PC-3 (cell line): ENCODE measurements at regions not wholly inside any gene's neighbourhood (a gene's known extent, or its start where the extent isn't known, plus 50 kb on each side); places are given as distances from the start of the nearest gene placed in this dataset.

Experiments used
- ATAC-seq: fragments of 200-7000 bp; cut with Tn5 transposase; 2 replicates; pipeline ENCODE4 v1.9.1; 2020; ENCODE audit warnings: mild to moderate bottlenecking, moderate library complexity
- BruUV-seq: library from RNA; stranded (reverse); fragments of 400-500 nt; replicated peaks from 2 replicates; lab custom pipeline; 2021; lab: Mats Ljungman, UMichigan
- CTCF ChIA-PET: fragments of 300-600 bp; sonication (Branson Sonifier 250); formaldehyde crosslinking; loops from one replicate; lab custom pipeline; 2022; ENCODE audit warnings: antibody characterized with exemption; lab: Charles Lee
- POLR2A ChIA-PET: fragments of 300-600 bp; sonication (Branson Sonifier 250); formaldehyde crosslinking; loops from one replicate; lab custom pipeline; 2022; ENCODE audit warnings: antibody characterized with exemption; ENCODE audit not compliant: unreplicated experiment; lab: Charles Lee
- DNase-seq: peaks from one replicate; pipeline ENCODE4 v3.0.0-alpha.2; 2015
- H2AFZ ChIP-seq: fragments of 300-600 bp; sonication (generic); 2 replicates; pipeline ENCODE4 v1.6.0; 2016; ENCODE audit warnings: antibody characterized with exemption, low read length
- H3F3A ChIP-seq: fragments of 300-600 bp; sonication (generic); one replicate; pipeline ENCODE4 v1.6.0; 2017; ENCODE audit warnings: antibody characterized with exemption, low read length, control low read depth, mild to moderate bottlenecking; ENCODE audit not compliant: unreplicated experiment
- H3K27ac ChIP-seq: fragments of 300-600 bp; sonication (generic); 2 replicates; pipeline ENCODE4 v1.5.1; 2016; ENCODE audit warnings: mild to moderate bottlenecking, low read length
- H3K27me3 ChIP-seq: fragments of 300-600 bp; sonication (generic); 2 replicates; pipeline ENCODE4 v1.6.1; 2016; ENCODE audit warnings: low read length, mixed read lengths
- H3K36me3 ChIP-seq: fragments of 300-600 bp; sonication (generic); 2 replicates; pipeline ENCODE4 v1.6.1; 2016; ENCODE audit warnings: low read depth, mixed run types, low read length, mixed read lengths
- H3K4me1 ChIP-seq: fragments of 300-600 bp; sonication (generic); 2 replicates; pipeline ENCODE4 v1.5.1; 2016; ENCODE audit warnings: low read length; ENCODE audit not compliant: insufficient read depth
- H3K4me2 ChIP-seq: fragments of 300-600 bp; sonication (generic); 2 replicates; pipeline ENCODE4 v1.6.0; 2016; ENCODE audit warnings: low read length
- H3K4me3 ChIP-seq: fragments of 300-600 bp; sonication (generic); 2 replicates; pipeline ENCODE4 v1.5.1; 2016; ENCODE audit warnings: mild to moderate bottlenecking, low read length, mixed read lengths
- H3K79me2 ChIP-seq: fragments of 300-600 bp; sonication (generic); 2 replicates; pipeline ENCODE4 v1.6.1; 2017; ENCODE audit warnings: low read length, mixed read lengths
- H3K9ac ChIP-seq: fragments of 300-600 bp; sonication (generic); 2 replicates; pipeline ENCODE4 v1.6.0; 2016; ENCODE audit warnings: mild to moderate bottlenecking, low read length
- H3K9me2 ChIP-seq: fragments of 300-600 bp; sonication (generic); replicated peaks from 2 replicates; pipeline ENCODE4 v1.6.1; 2016; ENCODE audit warnings: mixed run types, low read length, mixed read lengths
- H3K9me3 ChIP-seq: fragments of 300-600 bp; sonication (generic); 2 replicates; pipeline ENCODE4 v1.6.1; 2016; ENCODE audit warnings: low read length, mixed read lengths
- H4K20me1 ChIP-seq: fragments of 300-600 bp; sonication (generic); 2 replicates; pipeline ENCODE4 v1.6.1; 2016; ENCODE audit warnings: low read length, mixed read lengths
- CTCF ChIP-seq: fragments of 300-600 bp; sonication (generic); conservative IDR thresholded peaks from 2 replicates; pipeline ENCODE4 v1.5.1; 2017; ENCODE audit warnings: antibody characterized with exemption, low read depth, mild to moderate bottlenecking, low read length
- EZH2 ChIP-seq: fragments of 300-600 bp; sonication (generic); IDR thresholded peaks from one replicate; pipeline ENCODE4 v1.6.1; 2017; ENCODE audit warnings: antibody characterized with exemption, mild to moderate bottlenecking, low read length; ENCODE audit not compliant: unreplicated experiment
- EZH2phosphoT487 ChIP-seq: fragments of 300-600 bp; sonication (generic); IDR thresholded peaks from 2 replicates; pipeline ENCODE4 v1.6.1; 2018; ENCODE audit warnings: mild to moderate bottlenecking, antibody characterized with exemption, low read length, borderline replicate concordance
- intact Hi-C: fragments of 100-400 bp; cut with micrococcal nuclease; formaldehyde crosslinking; loops from 2 replicates; pipeline ENCODE4 v1.9.0; 2023

- CTCF ChIA-PET, result no interaction called here
- no peak overlapping the region for H3K27ac ChIP-seq
- no peak overlapping the region for H3K9ac ChIP-seq
- no peak overlapping the region for H2AFZ ChIP-seq
- no peaks in the 10 kb centered on the region for H3K36me3 ChIP-seq
- no peaks in the 10 kb centered on the region for H4K20me1 ChIP-seq
- ATAC-seq, result no peak
- BruUV-seq, result no TSS peak
- no peak overlapping the region for H3K4me2 ChIP-seq
- no peaks in the 10 kb centered on the region for H3K79me2 ChIP-seq
- POLR2A ChIA-PET, result no interaction called here
- intact Hi-C loops, result no loop called here
- peaks cover 22% of the 10 kb centered on the region for H3K4me1 ChIP-seq
- no peaks in the 10 kb centered on the region for H3K9me2 ChIP-seq
- H3K27me3 ChIP-seq, result no peaks in the 10 kb centered on the region
- TF ChIP-seq EZH2phosphoT487, result no peak
- no peak for TF ChIP-seq EZH2
- TF ChIP-seq CTCF, result no peak
- DNase-seq, result no peak
- no peaks in the 10 kb centered on the region for H3F3A ChIP-seq
- H3K4me3 ChIP-seq, result no peak overlapping the region
- H3K9me3 ChIP-seq, result no peaks in the 10 kb centered on the region
Observed at GRCh38 chr10:29136411-29136810, 152.5 kb upstream of the LYZL1 start.

- ATAC-seq (no peak), DNase-seq (no peak)
- Histone ChIP-seq H3K9me3 (no peaks in the 10 kb centered on the region), H3F3A (peaks cover 4% of the 10 kb centered on the region), H2AFZ (no peak overlapping the region), H3K27ac (no peak overlapping the region), H3K27me3 (no peaks in the 10 kb centered on the region), H3K4me3 (no peak overlapping the region), H3K36me3 (no peaks in the 10 kb centered on the region), H3K79me2 (no peaks in the 10 kb centered on the region), H4K20me1 (no peaks in the 10 kb centered on the region), H3K9ac (no peak overlapping the region), H3K4me1 (peaks cover 20% of the 10 kb centered on the region), H3K4me2 (no peak overlapping the region), H3K9me2 (no peaks in the 10 kb centered on the region)
- intact Hi-C loops, result no loop called here
- CTCF ChIA-PET, result no interaction called here
- TF ChIP-seq EZH2 (no peak), CTCF (no peak), EZH2phosphoT487 (no peak)
- POLR2A ChIA-PET, result no interaction called here
- no TSS peak for BruUV-seq
Observed at GRCh38 chr10:29140151-29140550, 148.7 kb upstream of the LYZL1 start.

- no TSS peak for BruUV-seq
- TF ChIP-seq CTCF, result no peak
- TF ChIP-seq EZH2, result no peak
- no peak for TF ChIP-seq EZH2phosphoT487
- ChIA-PET POLR2A (no interaction called here), CTCF (interaction anchor here (0.7 kb wide), 1 partner anchor 467 kb away, joined by 4 read pairs; no protein-coding TSS in a partner anchor)
- H3K9me3 ChIP-seq, result no peaks in the 10 kb centered on the region
- H4K20me1 ChIP-seq, result no peaks in the 10 kb centered on the region
- H3K4me2 ChIP-seq, result peak overlapping the region; percentile 43
- peak overlapping the region; percentile 42 for H3K27ac ChIP-seq
- H3F3A ChIP-seq, result peaks cover 4% of the 10 kb centered on the region
- H2AFZ ChIP-seq, result no peak overlapping the region
- intact Hi-C loops, result no loop called here
- no peaks in the 10 kb centered on the region for H3K36me3 ChIP-seq
- H3K27me3 ChIP-seq, result no peaks in the 10 kb centered on the region
- H3K4me3 ChIP-seq, result no peak overlapping the region
- ATAC-seq (peak; percentile 57), DNase-seq (peak; percentile 72)
- no peaks in the 10 kb centered on the region for H3K79me2 ChIP-seq
- peaks cover 20% of the 10 kb centered on the region for H3K4me1 ChIP-seq
- H3K9ac ChIP-seq, result no peak overlapping the region
- no peaks in the 10 kb centered on the region for H3K9me2 ChIP-seq
Observed at GRCh38 chr10:29140991-29141390, 147.9 kb upstream of the LYZL1 start.
